MM.1S (cell line): ENCODE measurements at regions not wholly inside any gene's neighbourhood (a gene's known extent, or its start where the extent isn't known, plus 50 kb on each side); places are given as distances from the start of the nearest gene placed in this dataset.

ENCODE experiments used
- CTCF ChIP-seq: fragments of 300-600 bp; sonication (generic); IDR thresholded peaks from 2 replicates; pipeline ENCODE4 v1.5.1; 2016; ENCODE audit warnings: antibody characterized with exemption, low read length, mixed read lengths
- EZH2 ChIP-seq: fragments of 300-600 bp; sonication (generic); optimal IDR thresholded peaks from 2 replicates; pipeline ENCODE3; 2017; ENCODE audit warnings: low read depth, mild to moderate bottlenecking, antibody characterized with exemption, low read length, mixed read lengths
- EZH2phosphoT487 ChIP-seq: fragments of 300-600 bp; sonication (generic); IDR thresholded peaks from 2 replicates; pipeline ENCODE4 v1.6.1; 2018; ENCODE audit warnings: antibody characterized with exemption, low read length

DNA sequence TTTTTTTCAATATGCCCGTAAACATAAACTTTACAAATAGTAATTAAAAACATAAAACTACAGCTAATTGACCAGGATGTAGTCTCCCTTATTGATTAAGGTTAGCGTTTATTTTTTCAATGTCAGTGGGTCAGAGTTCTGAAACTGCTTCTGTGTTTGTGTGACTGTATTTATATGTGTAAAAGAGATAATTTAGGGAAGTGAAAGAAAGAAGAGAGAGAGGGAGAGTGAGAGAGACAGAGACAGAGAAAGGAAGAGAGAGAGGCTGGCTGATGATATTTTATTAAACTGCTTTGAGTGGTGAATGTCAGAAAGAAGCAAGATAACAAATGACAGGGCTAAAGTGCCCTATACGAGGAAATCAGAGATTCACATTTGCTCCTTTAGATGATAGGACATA is 266.1 kb upstream of the PTCHD4 start:
- TF ChIP-seq CTCF = no peak
- TF ChIP-seq EZH2 = no peak
- TF ChIP-seq EZH2phosphoT487 = no peak
